ENCODE measurements at regions not wholly inside any gene's neighbourhood (a gene's known extent, or its start where the extent isn't known, plus 50 kb on each side); places are given as distances from the start of the nearest gene placed in this dataset.

DNA sequence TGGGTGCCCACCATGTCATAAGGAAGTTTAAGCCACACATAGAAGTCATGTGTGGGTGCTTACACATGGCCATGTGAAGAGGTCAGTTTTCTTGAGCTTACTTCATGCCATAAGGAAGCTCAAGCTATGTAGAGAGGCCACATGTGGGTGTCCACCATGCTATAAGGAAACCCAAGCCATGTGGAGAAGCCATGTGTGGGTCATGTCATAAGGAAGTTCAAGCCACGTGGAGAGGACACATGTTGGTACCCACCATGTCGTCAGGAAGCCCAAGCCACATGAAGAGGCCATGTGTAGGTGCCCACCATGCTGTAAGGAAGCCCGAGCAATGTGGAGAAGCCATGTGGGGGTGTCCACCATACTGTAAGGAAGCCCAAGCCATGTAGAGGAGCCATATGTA, 1089.2 kb upstream of the AUTS2 start:
- TF ChIP-seq POLR2AphosphoS5 (IDR thresholded peaks at IDR 0.05; ENCODE audit: borderline replicate concordance, low read depth, low read length) (no peak), EZH2 (IDR thresholded peaks at IDR 0.05) (no peak)
